Inferior parietal cortex (tissue), 1 donor: ENCODE measurements at regions not wholly inside any gene's neighbourhood (a gene's known extent, or its start where the extent isn't known, plus 50 kb on each side); places are given as distances from the start of the nearest gene placed in this dataset.

ENCODE experiments used
- DNase-seq: peaks from one replicate; pipeline ENCODE4 v3.0.0-alpha.2; 2016; ENCODE audit errors: extremely low spot score

- no peak for DNase-seq
These were observed 107.1 kb upstream of the UBE2E2 start for GRCh38 chr3:23096041-23096440.

- no peak for DNase-seq
These were observed 104.1 kb upstream of the UBE2E2 start for GRCh38 chr3:23099021-23099420.

GRCh38 chr3:23099677-23100076 is 103.5 kb upstream of the UBE2E2 start:
- DNase-seq, result no peak

GRCh38 chr3:23100106-23100505 is 103.0 kb upstream of the UBE2E2 start:
- no peak for DNase-seq

GRCh38 chr3:23103764-23104163 is 99.4 kb upstream of the UBE2E2 start:
- no peak for DNase-seq

- no peak for DNase-seq
These were observed 98.1 kb upstream of the UBE2E2 start for GRCh38 chr3:23105048-23105447.

GRCh38 chr3:23106666-23107065 is 96.5 kb upstream of the UBE2E2 start:
- no peak for DNase-seq

GRCh38 chr3:23107221-23107620 is 95.9 kb upstream of the UBE2E2 start:
- DNase-seq, result no peak

GRCh38 chr3:23108451-23109057 is 94.6 kb upstream of the UBE2E2 start:
- DNase-seq, result no peak

- DNase-seq, result no peak
These were observed 91.8 kb upstream of the UBE2E2 start for GRCh38 chr3:23111286-23111685.

GRCh38 chr3:23111797-23112196 is 91.3 kb upstream of the UBE2E2 start:
- no peak for DNase-seq

GRCh38 chr3:23112491-23112890 is 90.6 kb upstream of the UBE2E2 start:
- DNase-seq, result no peak

GRCh38 chr3:23113455-23114171 is 89.5 kb upstream of the UBE2E2 start:
- DNase-seq, result no peak

GRCh38 chr3:23114432-23114831 is 88.7 kb upstream of the UBE2E2 start:
- DNase-seq, result no peak

- DNase-seq, result no peak
These were observed 87.8 kb upstream of the UBE2E2 start for GRCh38 chr3:23115171-23115877.

GRCh38 chr3:23116081-23116837 is 86.9 kb upstream of the UBE2E2 start:
- no peak for DNase-seq

GRCh38 chr3:23117856-23118255 is 85.3 kb upstream of the UBE2E2 start:
- DNase-seq, result no peak

GRCh38 chr3:23127196-23127595 is 75.9 kb upstream of the UBE2E2 start:
- no peak for DNase-seq

- DNase-seq, result no peak
These were observed 74.5 kb upstream of the UBE2E2 start for GRCh38 chr3:23128655-23129054.

GRCh38 chr3:23129117-23129516 is 74.0 kb upstream of the UBE2E2 start:
- no peak for DNase-seq

GRCh38 chr3:23129817-23130216 is 73.3 kb upstream of the UBE2E2 start:
- DNase-seq, result no peak

GRCh38 chr3:23130406-23130805 is 72.7 kb upstream of the UBE2E2 start:
- DNase-seq, result no peak
